ENCODE measurements at regions not wholly inside any gene's neighbourhood (a gene's known extent, or its start where the extent isn't known, plus 50 kb on each side); places are given as distances from the start of the nearest gene placed in this dataset.

- no peak for DNase-seq
- Mint-ChIP-seq H3K9me3 (peaks cover 52% of the 10 kb centered on the region), H3K36me3 (ENCODE audit: low read depth) (no peaks in the 10 kb centered on the region; the same call in 1 of the 2 replicates), H3K4me1 (ENCODE audit: low read depth) (no peaks in the 10 kb centered on the region), H3K27me3 (ENCODE audit: insufficient read depth) (no peaks in the 10 kb centered on the region), H3K4me3 (no peak overlapping the region), H3K27ac (no peak overlapping the region)
- TF ChIP-seq CTCF (IDR thresholded peaks at IDR 0.05) = no peak
Measured at GRCh38 chr11:112874980-112875379, 86.2 kb upstream of the NCAM1 start.

- no peaks in the 10 kb centered on the region for H3K27me3 Mint-ChIP-seq (ENCODE audit: insufficient read depth)
- H3K9me3 Mint-ChIP-seq = peaks cover 52% of the 10 kb centered on the region
- TF ChIP-seq CTCF (IDR thresholded peaks at IDR 0.05) = no peak
- no peak overlapping the region for H3K27ac Mint-ChIP-seq
- H3K4me3 Mint-ChIP-seq = no peak overlapping the region
- H3K4me1 Mint-ChIP-seq (ENCODE audit: low read depth) = no peaks in the 10 kb centered on the region
- H3K36me3 Mint-ChIP-seq (ENCODE audit: low read depth) = no peaks in the 10 kb centered on the region; the same call in 1 of the 2 replicates
- no peak for DNase-seq
Measured at GRCh38 chr11:112877581-112877980, 83.6 kb upstream of the NCAM1 start.

- peaks cover 48% of the 10 kb centered on the region for H3K9me3 Mint-ChIP-seq
- no peak for TF ChIP-seq CTCF (IDR thresholded peaks at IDR 0.05)
- H3K27me3 Mint-ChIP-seq (ENCODE audit: insufficient read depth) = no peaks in the 10 kb centered on the region
- no peak overlapping the region for H3K27ac Mint-ChIP-seq
- no peak overlapping the region for H3K4me3 Mint-ChIP-seq
- H3K36me3 Mint-ChIP-seq (ENCODE audit: low read depth) = no peaks in the 10 kb centered on the region; the same call in 1 of the 2 replicates
- no peak for DNase-seq
- H3K4me1 Mint-ChIP-seq (ENCODE audit: low read depth) = no peaks in the 10 kb centered on the region
Measured at GRCh38 chr11:112878033-112878601, 83.1 kb upstream of the NCAM1 start.

- H3K4me3 Mint-ChIP-seq = no peak overlapping the region
- H3K9me3 Mint-ChIP-seq = peaks cover 39% of the 10 kb centered on the region
- H3K27me3 Mint-ChIP-seq (ENCODE audit: insufficient read depth) = no peaks in the 10 kb centered on the region
- DNase-seq = no peak
- no peak for TF ChIP-seq CTCF (IDR thresholded peaks at IDR 0.05)
- no peaks in the 10 kb centered on the region for H3K4me1 Mint-ChIP-seq (ENCODE audit: low read depth)
- H3K27ac Mint-ChIP-seq = no peak overlapping the region
- H3K36me3 Mint-ChIP-seq (ENCODE audit: low read depth) = no peaks in the 10 kb centered on the region
Measured at GRCh38 chr11:112880495-112880894, 80.7 kb upstream of the NCAM1 start.

- TF ChIP-seq CTCF (IDR thresholded peaks at IDR 0.05) = no peak
- no peak for DNase-seq
- Mint-ChIP-seq H3K27ac (no peak overlapping the region), H3K4me1 (ENCODE audit: low read depth) (no peaks in the 10 kb centered on the region), H3K4me3 (no peak overlapping the region), H3K27me3 (ENCODE audit: insufficient read depth) (no peaks in the 10 kb centered on the region), H3K9me3 (peaks cover 39% of the 10 kb centered on the region), H3K36me3 (ENCODE audit: low read depth) (no peaks in the 10 kb centered on the region)
Measured at GRCh38 chr11:112881461-112881860, 79.8 kb upstream of the NCAM1 start.

Data from HFFc6 (cell line).